ENCODE measurements at regions not wholly inside any gene's neighbourhood (a gene's known extent, or its start where the extent isn't known, plus 50 kb on each side); places are given as distances from the start of the nearest gene placed in this dataset.

- TF ChIP-seq CTCF (IDR thresholded peaks at IDR 0.05): no peak
- no peak for TF ChIP-seq POLR2AphosphoS5 (IDR thresholded peaks at IDR 0.05)
- no peak for TF ChIP-seq EP300 (IDR thresholded peaks at IDR 0.05)
These were observed 1212.5 kb downstream of the GALC start for GRCh38 chr14:86780461-86780860.
